NCI-H187 treated with DMSO at 0.1 percent for 48 hours (cell line): ENCODE measurements at regions not wholly inside any gene's neighbourhood (a gene's known extent, or its start where the extent isn't known, plus 50 kb on each side); places are given as distances from the start of the nearest gene placed in this dataset.

Experiments used
- DNase-seq: peaks from one replicate; lab custom pipeline; 2025; lab: John Stamatoyannopoulos, UW

GRCh38 chr2:2871480-2872308 is 505.9 kb downstream of the EIPR1 start:
- DNase-seq, result no peak

GRCh38 chr2:2870106-2870505 is 507.5 kb downstream of the EIPR1 start:
- no peak for DNase-seq

- no peak for DNase-seq
Observed at GRCh38 chr2:2869553-2869952, 508.1 kb downstream of the EIPR1 start.

GRCh38 chr2:2868085-2868484 is 509.5 kb downstream of the EIPR1 start:
- DNase-seq, result no peak

- no peak for DNase-seq
Observed at GRCh38 chr2:2867397-2867979, 510.1 kb downstream of the EIPR1 start.

GRCh38 chr2:2866459-2866858 is 511.2 kb downstream of the EIPR1 start:
- no peak for DNase-seq

GRCh38 chr2:2862386-2862785 is 515.2 kb downstream of the EIPR1 start:
- no peak for DNase-seq

- no peak for DNase-seq
Observed at GRCh38 chr2:2861666-2862240, 515.9 kb downstream of the EIPR1 start.

- no peak for DNase-seq
Observed at GRCh38 chr2:2860589-2861300, 516.9 kb downstream of the EIPR1 start.

- no peak for DNase-seq
Observed at GRCh38 chr2:2859732-2860131, 517.9 kb downstream of the EIPR1 start.

- no peak for DNase-seq
Observed at GRCh38 chr2:2859164-2859563, 518.5 kb downstream of the EIPR1 start.

GRCh38 chr2:2856723-2857415 is 520.7 kb downstream of the EIPR1 start:
- DNase-seq, result no peak

- DNase-seq, result no peak
Observed at GRCh38 chr2:2855297-2855696, 522.3 kb downstream of the EIPR1 start.

- no peak for DNase-seq
Observed at GRCh38 chr2:2853346-2853745, 522.3 kb upstream of the MYT1L start.

- no peak for DNase-seq
Observed at GRCh38 chr2:2851806-2852777, 521.0 kb upstream of the MYT1L start.

- no peak for DNase-seq
Observed at GRCh38 chr2:2851316-2851715, 520.2 kb upstream of the MYT1L start.

- DNase-seq, result no peak
Observed at GRCh38 chr2:2850859-2851258, 519.8 kb upstream of the MYT1L start.

GRCh38 chr2:2850218-2850755 is 519.2 kb upstream of the MYT1L start:
- DNase-seq, result no peak

GRCh38 chr2:2849464-2850217 is 518.6 kb upstream of the MYT1L start:
- no peak for DNase-seq
